NCI-H2227 (cell line): ENCODE measurements at regions not wholly inside any gene's neighbourhood (a gene's known extent, or its start where the extent isn't known, plus 50 kb on each side); places are given as distances from the start of the nearest gene placed in this dataset.
"Not testable (repeated sequence)": the region's sequence is repeated elsewhere in the genome, so short reads cannot be mapped to it uniquely, and the experiment has no call there.

Experiments
- DNase-seq: peaks from one replicate; lab custom pipeline; 2025; ENCODE audit not compliant: unreplicated experiment; lab: John Stamatoyannopoulos, UW

- no peak for DNase-seq
These were observed 114.3 kb downstream of the DLEU7 start for GRCh38 chr13:50729177-50729576.

DNA sequence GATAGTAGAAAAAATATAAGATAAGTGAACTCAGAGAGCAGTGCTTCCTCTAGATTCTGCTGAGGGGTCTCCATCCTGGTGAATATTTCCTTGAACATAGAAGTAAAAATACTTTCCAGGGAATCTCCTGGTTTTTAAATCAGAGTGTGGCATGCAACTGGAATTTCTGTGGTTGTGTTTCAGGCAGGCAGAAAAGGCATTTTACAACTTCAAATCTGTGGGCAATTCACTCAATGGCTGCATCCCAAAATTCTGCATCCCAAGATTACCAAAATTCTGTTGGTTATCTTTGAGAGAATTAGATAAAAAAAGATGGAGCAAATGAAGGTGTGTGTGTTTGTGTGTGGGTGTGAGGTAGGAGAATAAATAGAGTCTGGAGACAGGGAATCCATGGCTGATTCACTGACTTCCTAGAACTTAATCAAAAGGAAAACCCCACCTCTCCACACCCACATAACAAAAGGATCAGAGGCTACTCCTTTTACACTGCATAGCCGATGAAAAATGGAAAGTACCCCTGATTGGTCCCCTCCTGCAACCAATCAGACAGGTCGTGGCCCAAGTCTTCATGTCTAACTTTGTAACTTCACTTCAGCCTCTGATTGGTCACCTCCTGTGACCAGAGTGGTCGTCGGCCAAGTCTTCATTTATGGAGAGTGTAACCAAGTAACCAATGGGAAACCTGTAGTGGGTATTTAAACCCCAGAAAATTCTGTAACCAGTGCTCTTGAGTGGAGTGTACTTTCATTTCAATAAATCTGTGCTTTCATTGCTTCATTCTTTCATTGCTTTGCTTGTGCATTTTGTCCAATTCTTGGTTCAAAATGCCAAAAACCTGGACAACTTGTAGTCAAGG lies 112.8 kb downstream of the DLEU7 start:
- DNase-seq: no peak

- DNase-seq: no peak
These were observed 112.1 kb downstream of the DLEU7 start for GRCh38 chr13:50731400-50731799.

GRCh38 chr13:50732712-50733111 lies 110.8 kb downstream of the DLEU7 start:
- DNase-seq: no peak

GRCh38 chr13:50733392-50733791 lies 110.1 kb downstream of the DLEU7 start:
- no peak for DNase-seq

GRCh38 chr13:50735071-50735470 lies 108.4 kb downstream of the DLEU7 start:
- no peak for DNase-seq

- no peak for DNase-seq
These were observed 103.3 kb downstream of the DLEU7 start for GRCh38 chr13:50740052-50740741.

DNA sequence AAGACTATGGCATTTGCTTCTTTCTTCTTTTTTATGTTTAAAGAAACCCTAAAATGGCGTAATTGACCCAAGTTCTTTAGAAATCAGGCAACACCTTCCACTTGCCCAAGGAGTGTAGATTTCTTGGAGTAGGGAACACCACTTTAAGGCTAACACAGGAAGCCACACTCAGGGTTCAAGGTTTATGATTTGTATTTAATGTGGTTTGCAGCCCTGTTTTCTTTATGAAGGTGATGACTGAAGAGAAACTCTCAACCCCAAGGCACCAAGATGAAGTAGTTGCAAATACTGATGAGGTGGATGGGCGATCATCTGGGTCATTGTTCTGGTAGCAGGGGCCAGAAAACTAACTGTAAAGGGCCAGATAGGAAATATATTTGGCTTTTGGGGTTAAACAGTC lies 101.1 kb downstream of the DLEU7 start:
- DNase-seq: no peak

GRCh38 chr13:50742968-50743367 lies 100.5 kb downstream of the DLEU7 start:
- no peak for DNase-seq

GRCh38 chr13:50744116-50744660 lies 99.3 kb downstream of the DLEU7 start:
- no peak for DNase-seq

- DNase-seq: no peak
These were observed 97.9 kb downstream of the DLEU7 start for GRCh38 chr13:50745542-50746115.

DNA sequence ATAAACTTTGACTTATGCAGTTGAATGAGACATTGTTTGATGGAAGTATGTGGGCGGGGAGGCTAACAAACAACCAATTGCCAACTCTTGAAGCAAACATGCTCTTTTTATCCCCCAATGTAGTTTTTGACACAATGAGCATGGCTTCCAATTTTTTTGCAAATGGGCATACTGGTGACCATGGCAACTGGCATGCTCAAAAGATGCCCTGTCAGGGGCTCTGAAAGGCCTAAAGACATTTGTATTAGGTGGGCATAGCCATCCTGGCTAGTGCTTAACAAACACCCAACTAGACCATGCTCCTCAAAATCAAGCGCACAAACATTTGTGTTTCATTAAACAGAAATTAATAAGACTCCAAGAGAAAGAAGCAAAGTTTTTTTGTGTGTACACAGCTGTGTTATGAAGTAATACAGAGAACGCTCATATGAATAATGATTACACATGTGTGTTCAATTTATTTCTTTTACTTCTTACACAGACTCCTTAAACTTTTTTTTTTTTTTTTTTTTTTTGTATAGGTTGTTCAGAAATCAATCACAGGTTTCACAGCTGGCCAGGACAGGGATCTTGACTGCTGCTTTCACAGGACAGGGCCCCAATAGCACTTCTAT lies 95.6 kb downstream of the DLEU7 start:
- DNase-seq: no peak

- not testable (repeated sequence) for DNase-seq
These were observed 90.3 kb downstream of the DLEU7 start for GRCh38 chr13:50753221-50753620.

- not testable (repeated sequence) for DNase-seq
These were observed 87.4 kb downstream of the DLEU7 start for GRCh38 chr13:50755862-50756685.

GRCh38 chr13:50757008-50757407 lies 86.5 kb downstream of the DLEU7 start:
- DNase-seq: no peak

DNA sequence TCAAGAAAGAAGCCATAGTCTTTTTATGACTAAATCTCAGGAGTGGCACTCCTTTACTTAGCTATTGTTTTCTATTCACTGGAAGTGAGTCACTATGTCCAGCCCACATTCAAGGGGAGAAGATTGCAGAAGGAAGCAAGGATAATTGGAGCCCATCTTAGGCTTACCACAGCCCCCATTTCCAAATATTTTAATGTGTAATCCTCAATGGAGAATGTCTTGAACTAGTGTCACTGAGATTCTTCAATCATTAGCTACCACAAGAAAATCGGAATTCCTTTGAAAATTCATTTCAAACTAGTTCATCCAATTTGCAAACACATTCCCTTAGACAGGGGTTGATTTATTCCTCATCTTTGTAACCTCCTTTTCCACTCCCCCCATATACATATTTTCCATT lies 84.7 kb downstream of the DLEU7 start:
- no peak for DNase-seq

GRCh38 chr13:50760751-50761150 lies 82.7 kb downstream of the DLEU7 start:
- DNase-seq: no peak

- no peak for DNase-seq
These were observed 82.1 kb downstream of the DLEU7 start for GRCh38 chr13:50761406-50761805.

- DNase-seq: no peak
These were observed 80.4 kb downstream of the DLEU7 start for GRCh38 chr13:50762969-50763567.

DNA sequence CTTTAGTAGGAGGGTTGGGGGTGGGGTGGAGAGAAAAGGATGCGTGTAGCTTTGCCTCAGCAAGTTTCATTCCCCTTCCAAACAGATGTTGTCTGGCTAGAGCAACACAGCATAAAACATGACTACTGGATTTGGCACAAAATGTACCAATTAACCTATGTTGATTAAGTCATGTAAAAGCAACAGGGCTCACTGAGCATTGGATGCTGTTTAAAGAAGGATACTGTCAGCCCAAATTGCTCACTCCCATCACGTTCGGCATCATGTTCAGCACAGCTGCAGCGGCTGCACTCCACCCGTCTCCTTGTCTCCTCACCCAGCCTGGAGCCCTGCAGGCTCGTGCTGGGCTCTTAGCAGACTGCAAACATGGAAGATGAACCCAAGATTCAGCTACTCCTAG lies 77.5 kb downstream of the DLEU7 start:
- DNase-seq: no peak
